ENCODE measurements at regions not wholly inside any gene's neighbourhood (a gene's known extent, or its start where the extent isn't known, plus 50 kb on each side); places are given as distances from the start of the nearest gene placed in this dataset.
"Not testable (repeated sequence)": the region's sequence is repeated elsewhere in the genome, so short reads cannot be mapped to it uniquely, and the experiment has no call there.

DNA sequence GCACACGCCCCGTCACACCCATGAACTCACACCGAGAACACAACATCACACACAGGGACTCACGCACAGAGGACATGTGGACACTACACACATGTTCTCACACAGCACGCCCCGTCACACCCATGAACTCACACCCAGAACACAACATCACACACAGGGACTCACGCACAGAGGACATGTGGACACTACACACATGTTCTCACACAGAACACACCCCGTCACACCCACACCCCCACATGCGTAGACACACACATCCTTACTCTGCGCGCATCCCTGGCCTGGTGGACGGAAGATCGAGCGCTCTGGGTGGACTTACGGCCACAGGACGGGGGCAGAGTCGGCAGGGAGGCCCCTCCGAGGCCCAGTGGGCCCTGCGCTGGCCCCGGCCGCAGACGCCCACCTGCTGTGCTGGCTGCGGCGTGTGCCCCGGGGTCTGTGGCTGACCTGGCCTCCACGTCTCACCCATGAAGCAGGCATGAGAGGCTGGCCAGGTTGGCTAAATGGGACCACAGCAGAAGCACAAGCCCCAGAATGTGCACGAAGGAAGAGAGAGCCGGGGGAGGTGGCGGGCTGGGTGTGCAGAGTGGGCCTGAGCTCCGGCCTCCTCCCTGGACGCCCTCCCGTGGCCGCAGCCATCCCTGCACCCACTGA lies 125.5 kb downstream of the METRNL start:
- not testable (repeated sequence) for TF ChIP-seq EZH2phosphoT487 (IDR thresholded peaks at IDR 0.05; ENCODE audit: insufficient read depth, low read depth); EZH2 (IDR thresholded peaks at IDR 0.05; ENCODE audit: insufficient read depth, poor library complexity, severe bottlenecking)

Data from GM23248 (cell line).